Activated CD4-positive, CD25-positive, alpha-beta regulatory T cell treated with anti-CD3 and anti-CD28 coated beads, Interleukin-2, amount 50 U/mL, for 24 hours (primary cell): ENCODE measurements at regions not wholly inside any gene's neighbourhood (a gene's known extent, or its start where the extent isn't known, plus 50 kb on each side); places are given as distances from the start of the nearest gene placed in this dataset.
"Not testable (repeated sequence)": the region's sequence is repeated elsewhere in the genome, so short reads cannot be mapped to it uniquely, and the experiment has no call there.

ENCODE experiments used
- ATAC-seq, 2 donors: fragments of 150-1000 bp; cut with Tn5 transposase; one replicate each; pipeline ENCODE4 v1.10.0; 2021; ENCODE audit warnings: mild to moderate bottlenecking in 1 of 2, moderate library complexity in 1 of 2

DNA sequence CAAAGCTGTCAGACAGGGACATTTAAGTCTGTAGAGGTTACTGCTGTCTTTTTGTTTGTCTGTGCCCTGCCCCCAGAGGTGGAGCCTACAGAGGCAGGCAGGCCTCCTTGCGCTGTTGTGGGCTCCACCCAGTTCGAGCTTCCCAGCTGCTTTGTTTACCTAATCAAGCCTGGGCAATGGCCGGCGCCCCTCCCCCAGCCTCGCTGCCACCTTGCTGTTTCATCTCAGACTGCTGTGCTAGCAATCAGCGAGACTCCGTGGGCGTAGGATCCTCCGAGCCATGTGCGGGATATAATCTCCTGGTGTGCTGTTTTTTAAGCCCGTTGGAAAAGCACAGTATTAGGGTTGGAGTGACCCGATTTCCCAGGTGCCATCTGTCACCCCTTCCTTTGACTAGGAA lies 454.2 kb upstream of the CCDC196 start:
- not testable (repeated sequence) for ATAC-seq

DNA sequence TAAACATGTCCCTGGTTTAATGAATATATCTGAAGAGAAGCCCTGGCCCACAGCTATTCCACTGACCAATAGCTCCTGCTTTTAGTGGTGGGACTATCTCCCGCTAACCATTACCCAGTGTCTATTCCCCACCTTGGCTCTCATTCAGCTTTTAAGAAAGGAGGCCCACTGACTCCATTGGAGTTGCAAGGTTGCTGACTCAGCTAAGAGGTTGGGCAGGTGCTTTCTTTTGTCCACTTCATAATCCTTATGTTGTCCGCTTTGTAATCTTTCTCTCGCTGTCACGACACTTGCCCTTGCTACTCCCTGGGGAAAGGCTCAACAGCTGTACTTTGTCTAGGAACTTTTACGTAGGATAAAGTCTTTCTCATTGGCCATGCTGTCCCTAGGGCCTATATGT lies 453.4 kb upstream of the CCDC196 start:
- ATAC-seq = no peak

DNA sequence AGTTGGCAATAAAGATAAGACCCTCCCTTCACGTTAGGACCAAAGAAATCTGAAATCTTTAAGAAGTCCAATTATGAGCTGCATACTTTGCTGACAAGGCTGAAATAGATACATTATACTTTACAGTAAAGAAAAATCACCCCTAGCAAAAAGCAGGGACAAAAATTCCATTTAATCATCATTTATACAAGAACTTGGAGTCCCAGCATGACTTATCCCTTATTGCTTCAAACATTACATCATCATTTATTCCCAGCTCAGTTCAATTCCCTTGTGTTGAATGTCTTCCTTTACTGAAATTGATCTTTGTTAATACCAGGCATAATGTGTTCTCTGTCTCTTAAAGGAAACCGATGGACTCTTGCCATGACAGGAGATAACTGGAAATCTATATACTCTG lies 449.6 kb upstream of the CCDC196 start:
- ATAC-seq = no peak

DNA sequence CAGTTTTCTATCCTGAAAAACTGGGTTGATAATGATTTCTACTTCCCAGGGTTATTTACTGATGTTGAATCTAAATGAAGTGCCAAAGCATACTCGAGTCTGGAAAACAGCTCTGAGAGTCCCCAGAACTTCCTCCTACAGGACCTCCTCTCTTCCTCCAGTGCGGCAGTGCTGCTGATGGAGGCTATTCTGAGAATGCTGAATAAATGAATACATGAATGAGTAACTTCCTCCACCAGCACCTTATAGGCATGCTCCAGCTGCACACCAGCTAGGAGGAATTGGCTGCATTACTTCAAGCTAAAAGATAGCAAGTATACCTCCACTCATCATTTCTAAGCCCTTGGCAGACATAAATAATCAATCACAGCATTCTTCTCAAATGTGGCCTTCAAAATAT lies 448.8 kb upstream of the CCDC196 start:
- no peak for ATAC-seq

DNA sequence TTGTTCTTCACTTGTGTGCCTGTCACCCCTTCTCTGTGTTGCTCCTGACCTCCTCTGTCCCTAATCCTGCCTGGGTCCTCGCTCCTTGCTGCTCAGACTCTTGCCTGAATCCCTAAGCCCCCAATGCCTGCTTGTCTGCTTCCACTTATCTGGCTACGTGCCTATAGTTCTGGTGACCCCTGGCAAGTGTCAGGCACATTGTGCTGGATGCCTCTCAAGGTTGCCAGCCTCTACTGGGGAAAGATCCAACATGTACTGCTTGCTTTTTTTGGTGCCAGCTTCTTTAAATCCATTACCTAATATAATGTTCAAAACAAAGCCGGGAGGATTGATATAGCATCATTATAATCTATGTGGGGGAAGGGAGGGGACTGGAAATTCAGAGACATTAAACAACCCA lies 448.0 kb upstream of the CCDC196 start:
- no peak for ATAC-seq

DNA sequence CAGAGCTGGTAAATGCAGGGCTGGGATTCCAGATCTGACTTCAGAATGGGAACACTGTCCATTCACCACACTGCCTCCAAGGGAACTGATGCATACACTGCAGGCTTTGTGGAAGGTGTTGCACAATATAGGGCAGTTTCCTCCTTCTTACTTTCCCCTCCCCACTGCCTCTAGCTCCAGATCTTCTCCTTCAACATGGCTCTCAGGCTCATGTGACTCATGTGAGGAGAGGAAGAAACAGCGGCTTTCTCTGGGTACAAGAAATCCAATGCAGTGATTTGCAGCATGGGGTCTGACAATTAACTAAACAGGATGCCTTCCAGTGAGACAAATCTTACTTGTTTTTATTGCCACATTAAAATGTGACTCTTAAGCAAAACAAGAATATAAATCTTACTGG lies 447.6 kb upstream of the CCDC196 start:
- no peak for ATAC-seq

DNA sequence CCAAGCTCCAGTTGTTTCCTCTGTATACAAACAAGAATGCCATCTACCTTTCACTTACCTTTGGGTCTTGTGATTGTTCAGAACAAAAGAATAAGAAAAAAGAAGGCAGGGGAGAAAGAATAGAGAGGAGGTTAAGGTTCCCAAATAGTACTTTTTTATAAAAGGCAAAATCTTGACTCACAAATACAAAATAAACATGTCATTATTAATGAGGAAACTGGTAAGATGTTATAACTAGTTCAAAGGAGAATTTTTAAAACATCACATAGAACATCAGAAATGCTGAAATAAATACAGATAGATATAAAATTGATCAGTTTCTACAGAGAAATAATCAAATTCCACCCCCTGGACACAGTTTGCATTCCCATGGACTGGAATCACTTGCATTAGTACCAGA lies 446.7 kb upstream of the CCDC196 start:
- ATAC-seq = no peak

DNA sequence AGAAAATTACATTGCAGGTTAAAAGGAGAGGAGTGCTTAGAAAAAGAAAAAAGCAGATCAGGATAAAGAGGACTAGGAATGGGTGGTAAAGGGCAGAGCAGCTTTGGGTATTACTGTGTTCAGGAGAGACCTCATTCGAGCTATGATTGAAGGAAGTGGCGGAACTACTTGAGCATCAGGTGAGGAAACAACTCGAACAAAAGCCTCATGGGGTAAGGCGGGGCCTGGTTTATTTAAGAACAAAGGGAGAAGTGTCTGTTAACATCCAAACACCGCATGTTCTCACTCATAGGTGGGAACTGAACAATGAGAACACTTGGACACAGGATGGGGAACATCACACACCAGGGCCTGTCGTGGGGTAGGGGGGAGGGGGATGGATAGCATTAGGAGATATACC lies 444.6 kb upstream of the CCDC196 start:
- ATAC-seq = no peak

DNA sequence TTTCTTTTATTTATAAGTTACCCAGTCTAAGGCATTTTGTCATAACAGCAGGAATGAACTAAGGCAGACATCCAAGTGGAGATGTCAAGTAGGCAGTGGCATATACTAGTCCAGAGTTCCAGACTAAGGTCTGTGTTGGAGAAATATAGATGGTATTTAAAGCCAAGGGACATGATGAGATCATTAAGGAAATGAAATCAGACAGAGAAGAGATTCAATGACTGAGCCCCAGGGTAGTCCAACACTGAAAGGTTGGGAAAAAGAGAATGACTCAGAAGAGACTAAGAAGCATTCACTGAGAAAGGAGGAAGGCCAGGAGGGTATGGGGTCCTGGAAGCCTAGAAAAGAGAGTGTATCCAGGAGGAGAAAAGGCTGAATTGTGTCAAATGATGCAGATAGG lies 442.2 kb upstream of the CCDC196 start:
- ATAC-seq = no peak

DNA sequence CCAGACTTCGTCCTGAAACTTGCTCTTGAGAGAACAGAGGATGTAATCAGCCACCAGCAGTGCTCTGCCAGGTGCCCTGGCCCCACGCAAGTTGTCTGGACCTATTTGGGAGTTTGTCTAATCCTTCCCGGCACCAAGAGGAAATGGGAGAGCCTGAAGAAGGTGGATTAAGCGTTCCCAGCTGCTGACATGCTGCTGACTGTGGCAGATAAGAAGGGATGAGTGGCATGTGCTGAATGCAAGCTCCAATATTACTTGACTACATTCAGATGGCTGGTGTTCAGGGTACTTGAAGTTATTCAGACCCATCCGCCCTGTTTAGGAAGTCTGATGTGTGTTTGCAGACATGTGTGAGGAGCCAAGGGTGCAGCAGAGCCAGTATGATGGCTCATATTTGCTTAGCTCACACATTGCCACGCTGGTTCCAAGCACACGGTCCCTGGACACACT lies 440.6 kb upstream of the CCDC196 start:
- no peak for ATAC-seq

DNA sequence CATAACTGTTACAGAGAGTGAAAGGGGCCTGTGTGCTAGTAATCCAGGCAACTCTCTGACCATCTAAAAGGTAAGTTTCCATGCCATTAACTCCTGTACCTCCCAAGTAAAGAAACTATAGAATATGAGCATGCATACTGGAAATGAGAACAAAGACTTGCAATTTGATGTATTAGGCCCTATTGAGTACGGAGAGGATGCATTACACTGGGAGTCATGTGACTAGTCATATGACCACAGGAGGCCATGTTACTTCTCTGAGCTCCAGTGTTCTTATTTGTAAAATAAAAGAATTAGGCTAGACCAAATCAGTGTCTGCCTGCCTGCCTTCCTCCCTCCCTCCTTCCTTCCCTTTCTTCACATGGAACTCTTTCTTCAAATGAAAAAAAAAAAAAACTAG lies 440.1 kb upstream of the CCDC196 start:
- no peak for ATAC-seq

DNA sequence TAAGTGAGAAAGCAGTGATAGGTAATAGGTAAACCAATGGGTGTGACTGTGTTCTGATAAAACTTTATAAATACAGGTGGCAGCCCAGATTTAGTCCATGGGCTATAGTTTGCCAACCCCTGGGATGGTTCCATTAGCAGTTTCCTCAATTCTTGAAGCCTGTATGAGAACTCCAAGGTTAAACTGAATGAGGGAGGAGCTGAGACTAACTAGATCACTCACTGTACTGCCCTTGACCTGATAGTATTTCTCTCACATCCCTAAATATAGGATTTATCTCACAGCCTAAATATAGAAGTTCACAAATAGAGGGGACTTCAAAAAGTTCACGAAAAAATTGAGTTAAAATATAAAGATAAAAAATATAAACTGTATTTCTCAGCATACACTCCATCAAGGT lies 439.6 kb upstream of the CCDC196 start:
- ATAC-seq = no peak

DNA sequence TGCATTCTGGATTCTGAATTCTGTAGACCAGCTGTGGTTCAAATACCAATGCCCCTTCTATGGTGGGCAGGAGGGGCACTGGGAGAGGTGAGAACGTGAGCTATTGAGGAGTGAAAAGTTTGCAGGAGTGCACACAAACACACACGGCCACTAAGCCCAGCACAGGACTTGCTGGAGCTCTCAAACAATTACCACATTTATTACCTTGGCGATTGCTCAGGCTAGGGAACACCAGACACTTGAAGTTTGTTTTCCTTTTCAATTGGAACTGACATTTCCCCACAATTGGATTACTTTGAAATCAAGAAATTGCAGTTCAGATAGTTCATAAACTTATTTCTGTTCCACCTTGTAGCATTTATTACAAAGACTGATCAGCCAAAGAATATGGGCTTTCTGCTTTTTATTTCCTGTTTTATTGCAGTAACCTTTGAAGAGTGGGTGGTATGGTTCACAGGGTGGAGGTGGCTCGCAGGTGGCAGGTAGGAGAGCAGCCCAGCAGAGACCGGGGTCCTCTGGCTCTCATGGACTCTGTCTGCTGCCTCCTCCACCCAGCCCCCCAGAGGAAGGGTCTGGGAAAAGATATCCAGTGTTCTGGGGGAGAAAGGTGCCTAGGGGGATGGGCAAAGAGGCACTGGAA lies 429.8 kb upstream of the CCDC196 start:
- no peak for ATAC-seq

DNA sequence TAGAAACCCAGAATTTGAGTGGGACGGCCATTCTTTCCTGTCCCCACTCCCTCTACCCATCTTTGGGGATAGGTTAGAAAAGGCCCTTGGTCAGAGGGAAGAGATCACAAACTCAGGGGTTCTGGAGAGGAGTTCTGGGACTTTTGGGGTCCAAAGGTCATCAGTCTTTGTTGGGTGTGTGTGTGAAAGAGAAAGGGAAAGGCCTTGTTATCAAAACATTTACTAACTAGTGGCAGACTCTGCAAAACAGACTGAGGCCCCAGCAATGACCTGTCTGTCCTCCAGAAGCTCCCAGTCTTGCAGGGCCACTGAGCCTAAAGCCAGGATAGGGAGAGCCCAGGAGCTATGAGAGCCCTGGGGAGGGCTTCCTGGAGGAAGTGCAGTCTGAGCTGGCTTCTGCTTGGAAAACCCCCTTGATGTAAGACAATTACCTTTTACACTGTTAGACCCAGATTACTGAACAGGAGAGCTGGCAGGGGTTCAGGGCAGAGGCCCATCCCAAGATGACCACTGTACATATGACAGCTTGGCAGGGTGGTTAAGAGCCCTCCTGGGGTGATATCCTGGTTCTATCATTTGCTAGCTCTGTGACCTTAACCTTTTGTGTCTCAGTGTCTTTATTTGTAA lies 429.1 kb upstream of the CCDC196 start:
- ATAC-seq = no peak

DNA sequence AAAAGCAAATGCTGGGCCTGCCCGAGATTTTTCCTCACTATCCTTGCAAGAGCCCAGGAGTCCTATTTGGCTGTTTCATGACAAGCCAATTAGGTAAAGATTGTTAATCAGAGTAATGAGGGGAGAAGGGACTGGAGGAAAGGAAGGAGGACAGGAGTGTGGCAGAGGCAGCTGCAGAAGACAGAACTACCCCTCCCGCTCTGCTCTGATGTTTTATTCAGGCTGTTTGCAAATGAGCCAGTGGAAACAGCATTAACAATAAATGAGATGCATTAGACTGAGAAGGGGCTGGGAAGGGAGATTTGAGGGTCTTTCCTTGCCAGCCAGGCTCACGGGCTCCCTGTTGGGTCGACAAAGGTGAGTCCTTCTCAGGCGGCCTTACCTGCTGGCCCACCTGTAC lies 421.0 kb upstream of the CCDC196 start:
- ATAC-seq = no peak

DNA sequence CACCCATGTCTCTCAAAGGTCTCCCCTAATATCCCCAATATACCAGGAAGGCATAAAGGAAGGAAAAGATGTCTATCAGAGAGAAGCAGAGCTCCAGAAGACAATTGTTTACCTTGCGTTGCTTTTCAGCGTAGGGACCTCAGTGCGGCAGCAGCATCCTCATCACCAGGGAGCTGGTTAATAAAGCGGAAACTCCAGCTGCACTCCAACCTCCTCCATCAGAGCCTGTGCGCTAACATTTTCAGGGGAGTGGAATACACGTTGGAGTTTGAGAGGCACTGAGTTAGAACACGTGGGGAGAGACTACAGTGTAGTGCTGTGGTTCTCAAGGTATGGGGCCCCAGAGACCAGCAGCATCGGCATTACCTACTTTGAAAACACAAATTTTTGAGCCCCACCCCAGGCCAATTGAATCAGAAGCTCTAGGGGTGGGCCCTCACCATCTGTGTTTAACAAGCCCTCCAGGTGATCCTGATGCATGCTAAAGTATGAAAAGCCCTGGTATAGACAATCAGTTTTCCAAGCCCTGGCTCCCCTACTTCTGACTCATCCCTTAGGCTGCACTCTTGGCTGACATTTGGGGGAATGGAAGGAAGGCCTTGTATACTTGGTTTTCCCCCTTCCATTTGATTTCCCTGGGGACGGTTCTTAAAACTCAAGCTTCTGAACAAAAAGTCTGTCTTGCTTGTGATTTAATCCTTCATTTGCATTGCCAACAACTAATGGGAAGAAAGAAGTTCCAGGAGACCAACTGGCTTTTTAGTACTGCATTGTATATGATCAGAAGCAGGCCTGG lies 419.0 kb upstream of the CCDC196 start:
- no peak for ATAC-seq

DNA sequence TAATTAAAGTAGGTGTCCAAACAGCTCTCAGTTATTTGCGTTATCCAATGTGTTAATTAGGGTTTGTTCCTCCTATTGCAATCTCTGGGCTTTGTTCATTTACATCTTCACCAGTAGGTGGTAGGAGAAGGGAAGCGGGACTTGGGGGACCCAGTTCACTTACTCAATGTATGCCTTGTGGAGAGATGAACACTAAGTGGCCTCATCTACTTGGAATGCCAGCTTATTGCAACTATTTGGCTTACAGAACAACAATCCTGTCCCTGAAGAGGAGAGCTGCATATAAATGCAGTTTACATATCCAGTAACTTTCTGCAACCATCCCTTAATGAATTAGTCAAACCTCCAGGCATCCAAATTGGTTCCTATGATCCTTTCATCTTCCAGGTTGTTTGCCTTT lies 417.1 kb upstream of the CCDC196 start:
- no peak for ATAC-seq

DNA sequence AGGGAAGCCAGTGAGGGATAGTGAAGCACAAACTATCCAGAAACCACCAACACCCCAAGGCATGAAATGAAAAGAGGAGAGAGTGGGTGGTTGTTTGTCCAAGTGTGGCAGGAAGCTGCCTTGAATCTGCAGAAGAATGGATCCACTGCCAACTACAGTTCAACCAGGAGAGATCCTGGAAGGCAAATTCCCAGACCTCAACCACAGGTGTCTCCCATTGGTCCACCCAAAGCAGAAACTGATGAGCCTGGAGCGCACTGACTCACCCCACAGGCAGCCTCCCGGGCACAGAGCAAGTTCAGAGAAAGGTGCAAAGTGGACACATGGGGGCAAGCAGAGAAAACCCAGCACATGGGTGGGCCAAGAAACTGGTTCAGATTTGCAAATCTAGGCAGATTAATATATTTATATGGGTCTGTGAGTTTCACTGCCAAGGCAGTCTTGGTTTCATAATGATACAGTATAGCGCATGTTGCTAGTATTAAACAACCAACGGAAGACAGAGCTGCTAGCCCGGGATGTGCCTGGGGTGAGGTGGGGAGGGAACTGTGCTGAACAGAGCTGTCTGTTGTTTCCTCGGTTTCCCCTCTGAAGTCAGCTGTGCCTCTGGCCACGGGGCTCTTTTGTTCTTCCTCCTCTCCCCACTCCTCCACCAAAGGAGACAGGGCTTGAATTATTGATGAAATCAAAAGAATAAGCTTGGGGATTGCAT lies 416.2 kb upstream of the CCDC196 start:
- ATAC-seq = no peak

DNA sequence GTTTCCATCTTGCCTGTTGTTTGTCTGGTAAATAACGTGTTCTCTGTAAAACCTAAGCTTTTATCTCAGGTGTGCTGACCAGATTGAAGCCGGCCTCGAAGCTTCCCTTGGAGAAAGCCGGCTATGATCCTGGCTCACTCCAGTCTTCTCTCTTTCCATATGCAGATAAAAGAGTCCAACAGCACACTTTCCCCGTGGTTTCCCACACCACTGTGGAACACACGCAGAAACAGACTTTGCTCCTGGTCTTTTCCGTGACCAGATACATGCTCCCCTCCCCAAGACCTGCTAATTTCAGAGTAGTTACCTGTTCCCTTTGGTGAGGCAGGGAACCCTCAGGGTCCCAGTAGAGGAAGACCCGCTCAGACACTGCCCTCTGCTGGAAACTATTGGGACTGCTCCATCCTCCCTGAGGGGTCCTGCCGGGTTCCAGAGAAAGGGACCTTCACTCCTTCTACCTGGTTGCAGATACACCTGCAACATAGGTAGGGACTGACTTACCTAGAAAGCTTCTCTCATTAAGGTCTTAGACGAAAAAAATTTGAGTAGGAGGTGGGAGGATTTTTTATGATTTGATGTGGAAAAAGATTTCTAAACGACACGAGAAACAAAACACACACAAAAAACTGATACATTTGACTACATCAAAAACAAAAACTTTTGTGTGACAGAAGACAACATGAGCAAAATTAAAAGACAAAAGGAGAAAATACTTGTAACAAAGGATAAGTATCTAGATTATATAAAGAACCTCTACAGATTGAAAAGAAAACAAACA lies 415.4 kb upstream of the CCDC196 start:
- peak; percentile 48 to 68 for ATAC-seq

DNA sequence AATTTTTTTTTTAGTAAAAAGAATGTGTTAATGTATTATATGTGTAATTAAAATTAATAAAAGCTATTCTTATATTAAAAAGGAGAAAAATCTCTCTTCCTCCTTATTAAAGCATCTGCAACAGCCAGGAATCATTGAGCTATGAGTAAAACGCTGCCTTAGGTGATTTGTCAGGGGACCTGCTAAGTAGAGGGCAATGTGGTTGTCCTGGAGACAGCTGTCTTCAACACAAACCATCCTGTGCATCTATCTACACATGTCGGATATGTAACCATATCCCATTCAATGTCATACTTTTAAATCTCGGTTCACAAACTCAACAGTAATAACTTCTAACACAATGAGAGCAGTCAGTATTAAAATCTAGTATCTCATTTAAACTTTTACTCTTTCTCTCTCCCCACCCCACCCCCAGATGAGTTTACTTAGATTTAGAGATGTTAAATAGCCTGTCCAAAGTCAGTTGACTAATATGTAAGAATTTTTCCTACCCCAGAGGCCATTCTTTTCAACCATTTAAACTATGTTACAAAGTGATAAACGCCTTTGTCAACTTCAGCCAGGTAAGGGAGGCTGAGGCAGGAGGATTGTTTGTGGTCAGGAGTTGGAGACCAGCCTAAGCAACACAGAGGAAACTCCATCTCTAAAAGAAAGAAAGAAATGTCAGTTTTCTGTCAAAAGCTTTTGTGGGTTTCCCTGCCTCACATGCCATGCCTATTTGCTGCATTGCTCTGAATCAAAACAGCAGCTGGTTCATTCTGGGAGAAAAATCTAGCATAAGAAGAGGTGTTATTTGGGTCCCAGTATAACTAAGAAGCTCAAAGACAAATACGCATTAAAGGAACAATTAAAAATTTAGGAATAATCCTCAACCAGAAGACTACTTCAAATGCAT lies 413.7 kb upstream of the CCDC196 start:
- ATAC-seq = no peak

DNA sequence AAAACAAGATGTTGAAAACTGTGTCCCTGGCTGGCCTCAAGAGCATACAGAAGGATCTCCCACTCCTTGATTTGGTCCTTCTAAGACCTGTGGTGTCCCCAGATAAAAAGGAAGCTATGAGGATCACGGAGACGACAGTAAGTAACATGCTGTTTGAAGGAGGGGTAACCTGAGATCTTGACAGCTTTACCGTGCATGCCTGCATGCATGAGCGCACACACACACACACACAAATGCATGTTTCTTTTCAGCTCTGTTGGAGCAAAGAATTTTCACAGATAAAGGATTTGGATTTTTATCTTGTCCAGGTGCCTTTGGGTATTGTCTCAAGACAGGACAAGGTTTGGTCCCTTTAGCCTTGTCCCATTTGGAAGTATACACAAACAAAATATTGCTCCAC lies 411.6 kb upstream of the CCDC196 start:
- ATAC-seq = no peak

DNA sequence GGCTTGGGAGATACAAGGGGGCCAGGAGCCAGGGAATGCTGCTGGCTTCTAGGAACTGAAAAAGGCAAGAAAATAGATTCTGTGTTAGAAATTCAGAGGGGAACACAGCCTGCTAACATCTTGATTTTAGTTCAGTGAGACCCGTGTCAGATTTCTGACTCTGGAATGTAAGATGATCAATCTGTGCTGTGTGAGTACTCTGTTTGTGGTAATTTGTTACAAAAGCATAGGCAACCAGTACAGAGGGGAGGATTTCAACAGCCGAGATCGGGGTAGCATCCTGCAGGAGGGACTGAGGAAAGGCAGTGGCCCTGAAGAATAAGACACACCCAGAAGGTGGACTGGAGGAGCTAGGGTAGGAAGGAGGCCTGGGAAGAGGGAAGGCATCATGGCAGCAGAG lies 410.0 kb upstream of the CCDC196 start:
- no peak for ATAC-seq
